MCF 10A (cell line): ENCODE measurements at regions not wholly inside any gene's neighbourhood (a gene's known extent, or its start where the extent isn't known, plus 50 kb on each side); places are given as distances from the start of the nearest gene placed in this dataset.

Experiments
- BruUV-seq: library from RNA; stranded (reverse); fragments of 400-500 nt; replicated peaks from 2 replicates; lab custom pipeline; 2021; lab: Mats Ljungman, UMichigan
- CTCF ChIA-PET: fragments of 300-600 bp; sonication (Branson Sonifier 250); formaldehyde crosslinking; extraction: SDS; loops from one replicate; lab custom pipeline; 2021; ENCODE audit warnings: antibody characterized with exemption, inconsistent platforms; lab: Yijun Ruan, JAX
- POLR2A ChIA-PET: fragments of 300-600, 350-650 bp; sonication (Branson Sonifier 250); formaldehyde crosslinking; extraction: SDS; loops from one replicate; lab custom pipeline; 2020; ENCODE audit warnings: antibody characterized with exemption, inconsistent platforms; lab: Yijun Ruan, JAX
- DNase-seq: peaks from one replicate; pipeline ENCODE4 v3.0.0-alpha.2; 2018; ENCODE audit not compliant: unreplicated experiment
- H3K27ac Mint-ChIP-seq: one replicate; pipeline ENCODE4 v1.8.0; 2022; ENCODE audit warnings: mild to moderate bottlenecking, low read depth, mixed read lengths; ENCODE audit not compliant: unreplicated experiment
- H3K27me3 Mint-ChIP-seq: one replicate; pipeline ENCODE4 v1.8.0; 2022; ENCODE audit warnings: mixed read lengths; ENCODE audit not compliant: insufficient read depth, unreplicated experiment
- H3K36me3 Mint-ChIP-seq: one replicate; pipeline ENCODE4 v1.8.0; 2022; ENCODE audit warnings: mild to moderate bottlenecking, moderate library complexity, mixed read lengths; ENCODE audit not compliant: insufficient read depth, unreplicated experiment
- H3K4me1 Mint-ChIP-seq: one replicate; pipeline ENCODE4 v1.8.0; 2022; ENCODE audit warnings: mixed read lengths; ENCODE audit not compliant: insufficient read depth, unreplicated experiment
- H3K4me3 Mint-ChIP-seq: one replicate; pipeline ENCODE4 v1.8.0; 2022; ENCODE audit warnings: mild to moderate bottlenecking, moderate library complexity, mixed read lengths; ENCODE audit not compliant: unreplicated experiment
- H3K9me3 Mint-ChIP-seq: one replicate; pipeline ENCODE4 v1.8.0; 2022; ENCODE audit warnings: mixed read lengths; ENCODE audit not compliant: unreplicated experiment
- CTCF ChIP-seq: fragments of 200-600 bp; IDR thresholded peaks from one replicate; pipeline ENCODE4 v1.8.0; 2022; ENCODE audit warnings: antibody characterized with exemption, mild to moderate bottlenecking; ENCODE audit not compliant: unreplicated experiment
- intact Hi-C: fragments of 100-400 bp; cut with micrococcal nuclease; formaldehyde crosslinking; loops from 2 replicates; pipeline ENCODE4 v1.14.1; 2022

- intact Hi-C loops: no loop called here
- Mint-ChIP-seq H3K4me3 (no peak overlapping the region), H3K36me3 (no peaks in the 10 kb centered on the region), H3K4me1 (peaks cover 31% of the 10 kb centered on the region), H3K9me3 (no peaks in the 10 kb centered on the region), H3K27me3 (no peaks in the 10 kb centered on the region), H3K27ac (no peak overlapping the region)
- peak; percentile 83 for DNase-seq
- no TSS peak for BruUV-seq
- POLR2A ChIA-PET: no interaction called here
- no peak for TF ChIP-seq CTCF
- CTCF ChIA-PET: interaction anchor here (0.7 kb wide), 1 partner anchor 14 kb away, joined by 3 read pairs; no protein-coding TSS in a partner anchor
Measured at GRCh38 chr5:159616952-159617351, 286.7 kb upstream of the IL12B start.

- Mint-ChIP-seq H3K27ac (no peak overlapping the region), H3K4me1 (peaks cover 32% of the 10 kb centered on the region), H3K4me3 (no peak overlapping the region), H3K36me3 (no peaks in the 10 kb centered on the region), H3K9me3 (no peaks in the 10 kb centered on the region), H3K27me3 (no peaks in the 10 kb centered on the region)
- no peak for TF ChIP-seq CTCF
- intact Hi-C loops: no loop called here
- ChIA-PET CTCF (interaction anchor here (0.6 to 0.9 kb wide), 4 partner anchors 18 to 402 kb away, joined by 3 to 4 read pairs (median 3); no protein-coding TSS in a partner anchor), POLR2A (no interaction called here)
- DNase-seq: no peak
- BruUV-seq: no TSS peak
Measured at GRCh38 chr5:159619826-159620225, 289.5 kb upstream of the IL12B start.

- Mint-ChIP-seq H3K27ac (no peak overlapping the region), H3K36me3 (no peaks in the 10 kb centered on the region), H3K4me1 (peaks cover 32% of the 10 kb centered on the region), H3K27me3 (no peaks in the 10 kb centered on the region), H3K4me3 (no peak overlapping the region), H3K9me3 (no peaks in the 10 kb centered on the region)
- CTCF ChIA-PET: interaction anchor here (0.6 to 0.9 kb wide), 5 partner anchors 10 to 401 kb away, joined by 3 to 5 read pairs (median 3); no protein-coding TSS in a partner anchor
- DNase-seq: peak; percentile 59
- BruUV-seq: no TSS peak
- TF ChIP-seq CTCF: no peak
- intact Hi-C loops: no loop called here
- POLR2A ChIA-PET: interaction anchor here (0.8 to 1.5 kb wide), 3 partner anchors 10 to 78 kb away, joined by 3 to 4 read pairs (median 3); no protein-coding TSS in a partner anchor
Measured at GRCh38 chr5:159620853-159621540, 290.7 kb upstream of the IL12B start.

- no peak overlapping the region for H3K4me3 Mint-ChIP-seq
- DNase-seq: no peak
- H3K4me1 Mint-ChIP-seq: no peaks in the 10 kb centered on the region
- POLR2A ChIA-PET: no interaction called here
- no peak overlapping the region for H3K27ac Mint-ChIP-seq
- H3K27me3 Mint-ChIP-seq: no peaks in the 10 kb centered on the region
- H3K9me3 Mint-ChIP-seq: no peaks in the 10 kb centered on the region
- no peaks in the 10 kb centered on the region for H3K36me3 Mint-ChIP-seq
- no peak for TF ChIP-seq CTCF
- CTCF ChIA-PET: no interaction called here
- no TSS peak for BruUV-seq
- intact Hi-C loops: no loop called here
Measured at GRCh38 chr5:159628703-159629102, 287.6 kb upstream of the ADRA1B start.
